ENCODE measurements at regions not wholly inside any gene's neighbourhood (a gene's known extent, or its start where the extent isn't known, plus 50 kb on each side); places are given as distances from the start of the nearest gene placed in this dataset.

DNA sequence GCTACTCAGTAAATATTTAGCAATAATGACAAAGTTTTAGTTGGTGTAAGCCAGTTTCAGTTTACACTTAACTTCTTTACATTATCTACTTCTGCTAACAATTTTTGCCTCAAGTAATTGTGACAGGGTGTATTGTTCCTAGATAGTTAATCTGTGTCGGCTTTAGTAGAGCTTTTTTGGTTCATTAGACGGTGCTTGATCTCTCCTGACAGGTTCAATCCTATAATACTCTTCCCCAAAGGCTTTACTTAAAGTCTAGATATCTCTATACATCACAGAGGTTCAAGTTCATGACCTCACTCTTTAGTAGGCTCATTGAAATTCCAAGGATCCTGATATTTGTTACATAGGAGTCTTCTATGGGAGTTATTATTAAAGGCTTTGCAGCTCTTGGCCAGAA, 365.6 kb upstream of the DPPA4 start:
- TF ChIP-seq POLR2AphosphoS5 (IDR thresholded peaks at IDR 0.05; ENCODE audit: low read depth, low read length) (no peak), POLR2A (IDR thresholded peaks at IDR 0.05; ENCODE audit: low read depth, low read length) (no peak), TAF1 (IDR thresholded peaks at IDR 0.05; ENCODE audit: borderline replicate concordance, low read depth, low read length) (no peak)

Measured in GM12892 (cell line).